ENCODE measurements at regions not wholly inside any gene's neighbourhood (a gene's known extent, or its start where the extent isn't known, plus 50 kb on each side); places are given as distances from the start of the nearest gene placed in this dataset.

DNA sequence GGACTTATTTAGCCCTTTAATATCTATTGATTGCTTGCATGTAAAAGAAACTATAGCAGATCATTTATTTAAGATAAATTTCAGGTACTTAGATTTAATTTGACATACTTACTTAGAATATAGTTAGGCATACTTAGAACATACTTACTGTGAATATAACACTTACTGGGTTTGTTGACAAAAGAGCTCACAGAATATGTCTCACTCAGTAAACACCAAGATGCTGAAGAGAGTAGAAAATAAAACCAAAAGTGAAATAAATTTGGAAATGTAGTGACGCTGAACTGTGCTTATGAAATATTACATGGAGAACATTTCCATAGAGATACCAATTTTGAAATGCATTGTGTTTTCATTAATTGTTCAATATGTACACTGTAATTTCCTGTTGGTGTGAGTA is 615.4 kb upstream of the MAN1A1 start:
- Histone ChIP-seq H3K27ac (ENCODE audit: low read depth in 2 of 2, low read length in 1 of 2) (no peak overlapping the region), H3F3A (replicated peaks; ENCODE audit: insufficient read depth) (no peaks in the 10 kb centered on the region), H3K9me2 (no peaks in the 10 kb centered on the region), H3K9ac (no peak overlapping the region), H3K4me3 (ENCODE audit: low read depth in 2 of 2, low read length in 1 of 2) (no peak overlapping the region), H3K4me1 (ENCODE audit: control insufficient read depth in 1 of 2, insufficient read depth in 2 of 2, low read depth in 1 of 2, low read length in 1 of 2) (peaks cover 0 to 1% of the 10 kb centered on the region in 2 experiments; a peak in 1 of 4 replicates), H2AFZ (ENCODE audit: low read depth) (no peak overlapping the region), H3K27me3 (ENCODE audit: insufficient read depth) (no peaks in the 10 kb centered on the region), H4K20me1 (ENCODE audit: insufficient read depth) (no peaks in the 10 kb centered on the region), H3K9me3 (no peaks in the 10 kb centered on the region), H3K79me2 (ENCODE audit: insufficient read depth) (no peaks in the 10 kb centered on the region), H3K36me3 (replicated peaks in 1 of 2; ENCODE audit: control insufficient read depth in 1 of 2, insufficient read depth in 2 of 2, low read length in 1 of 2) (no peaks in the 10 kb centered on the region), H3K4me2 (no peak overlapping the region)
- 54% methylated on average over 1 of the region's 1 CpG for WGBS (ENCODE audit: low lambda C conversion rate)
- CTCF ChIA-PET, result no interaction called here
- POLR2A ChIA-PET, result no interaction called here
- DNase-seq, result no peak
- TF ChIP-seq TAF1 (IDR thresholded peaks at IDR 0.05; ENCODE audit: borderline replicate concordance, low read depth, low read length), result no peak
- TF ChIP-seq TEAD4 (IDR thresholded peaks at IDR 0.05; ENCODE audit: borderline replicate concordance, insufficient read depth), result no peak
- TF ChIP-seq RFX5 (IDR thresholded peaks at IDR 0.05; ENCODE audit: low read length), result no peak
- TF ChIP-seq, protein P1, sequence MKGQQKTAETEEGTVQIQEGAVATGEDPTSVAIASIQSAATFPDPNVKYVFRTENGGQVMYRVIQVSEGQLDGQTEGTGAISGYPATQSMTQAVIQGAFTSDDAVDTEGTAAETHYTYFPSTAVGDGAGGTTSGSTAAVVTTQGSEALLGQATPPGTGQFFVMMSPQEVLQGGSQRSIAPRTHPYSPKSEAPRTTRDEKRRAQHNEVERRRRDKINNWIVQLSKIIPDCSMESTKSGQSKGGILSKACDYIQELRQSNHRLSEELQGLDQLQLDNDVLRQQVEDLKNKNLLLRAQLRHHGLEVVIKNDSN (IDR thresholded peaks at IDR 0.05; ENCODE audit: borderline replicate concordance, low read depth), result no peak
- no peak for TF ChIP-seq CHD2 (IDR thresholded peaks at IDR 0.05; ENCODE audit: low read length, partially characterized antibody)
- TF ChIP-seq YY1 (IDR thresholded peaks at IDR 0.05; ENCODE audit: low read depth), result no peak
- TF ChIP-seq, protein P2, sequence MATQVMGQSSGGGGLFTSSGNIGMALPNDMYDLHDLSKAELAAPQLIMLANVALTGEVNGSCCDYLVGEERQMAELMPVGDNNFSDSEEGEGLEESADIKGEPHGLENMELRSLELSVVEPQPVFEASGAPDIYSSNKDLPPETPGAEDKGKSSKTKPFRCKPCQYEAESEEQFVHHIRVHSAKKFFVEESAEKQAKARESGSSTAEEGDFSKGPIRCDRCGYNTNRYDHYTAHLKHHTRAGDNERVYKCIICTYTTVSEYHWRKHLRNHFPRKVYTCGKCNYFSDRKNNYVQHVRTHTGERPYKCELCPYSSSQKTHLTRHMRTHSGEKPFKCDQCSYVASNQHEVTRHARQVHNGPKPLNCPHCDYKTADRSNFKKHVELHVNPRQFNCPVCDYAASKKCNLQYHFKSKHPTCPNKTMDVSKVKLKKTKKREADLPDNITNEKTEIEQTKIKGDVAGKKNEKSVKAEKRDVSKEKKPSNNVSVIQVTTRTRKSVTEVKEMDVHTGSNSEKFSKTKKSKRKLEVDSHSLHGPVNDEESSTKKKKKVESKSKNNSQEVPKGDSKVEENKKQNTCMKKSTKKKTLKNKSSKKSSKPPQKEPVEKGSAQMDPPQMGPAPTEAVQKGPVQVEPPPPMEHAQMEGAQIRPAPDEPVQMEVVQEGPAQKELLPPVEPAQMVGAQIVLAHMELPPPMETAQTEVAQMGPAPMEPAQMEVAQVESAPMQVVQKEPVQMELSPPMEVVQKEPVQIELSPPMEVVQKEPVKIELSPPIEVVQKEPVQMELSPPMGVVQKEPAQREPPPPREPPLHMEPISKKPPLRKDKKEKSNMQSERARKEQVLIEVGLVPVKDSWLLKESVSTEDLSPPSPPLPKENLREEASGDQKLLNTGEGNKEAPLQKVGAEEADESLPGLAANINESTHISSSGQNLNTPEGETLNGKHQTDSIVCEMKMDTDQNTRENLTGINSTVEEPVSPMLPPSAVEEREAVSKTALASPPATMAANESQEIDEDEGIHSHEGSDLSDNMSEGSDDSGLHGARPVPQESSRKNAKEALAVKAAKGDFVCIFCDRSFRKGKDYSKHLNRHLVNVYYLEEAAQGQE (IDR thresholded peaks at IDR 0.05; ENCODE audit: low read depth, low read length), result no peak
- TF ChIP-seq TCF12 (IDR thresholded peaks at IDR 0.05), result no peak
- no peak for TF ChIP-seq RXRA (IDR thresholded peaks at IDR 0.05; ENCODE audit: borderline replicate concordance, low read depth)
- no peak for TF ChIP-seq RCOR1 (IDR thresholded peaks at IDR 0.05; ENCODE audit: low read length)
- no peak for TF ChIP-seq RAD21 (IDR thresholded peaks at IDR 0.05; ENCODE audit: low read length)
- TF ChIP-seq SIN3A (IDR thresholded peaks at IDR 0.05; ENCODE audit: borderline replicate concordance, low read depth, low read length), result no peak
- TF ChIP-seq, protein P3, sequence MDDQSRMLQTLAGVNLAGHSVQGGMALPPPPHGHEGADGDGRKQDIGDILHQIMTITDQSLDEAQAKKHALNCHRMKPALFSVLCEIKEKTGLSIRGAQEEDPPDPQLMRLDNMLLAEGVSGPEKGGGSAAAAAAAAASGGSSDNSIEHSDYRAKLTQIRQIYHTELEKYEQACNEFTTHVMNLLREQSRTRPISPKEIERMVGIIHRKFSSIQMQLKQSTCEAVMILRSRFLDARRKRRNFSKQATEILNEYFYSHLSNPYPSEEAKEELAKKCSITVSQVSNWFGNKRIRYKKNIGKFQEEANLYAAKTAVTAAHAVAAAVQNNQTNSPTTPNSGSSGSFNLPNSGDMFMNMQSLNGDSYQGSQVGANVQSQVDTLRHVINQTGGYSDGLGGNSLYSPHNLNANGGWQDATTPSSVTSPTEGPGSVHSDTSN (IDR thresholded peaks at IDR 0.05), result no peak
- TF ChIP-seq NFIC (IDR thresholded peaks at IDR 0.05; ENCODE audit: borderline replicate concordance), result no peak
- TF ChIP-seq GABPA (IDR thresholded peaks at IDR 0.05; ENCODE audit: low read depth), result no peak
- TF ChIP-seq, protein P4, sequence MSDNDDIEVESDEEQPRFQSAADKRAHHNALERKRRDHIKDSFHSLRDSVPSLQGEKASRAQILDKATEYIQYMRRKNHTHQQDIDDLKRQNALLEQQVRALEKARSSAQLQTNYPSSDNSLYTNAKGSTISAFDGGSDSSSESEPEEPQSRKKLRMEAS (IDR thresholded peaks at IDR 0.05; ENCODE audit: low read depth), result no peak
- TF ChIP-seq MEF2A (IDR thresholded peaks at IDR 0.05; ENCODE audit: borderline replicate concordance, low read depth), result no peak
- TF ChIP-seq NRF1 (IDR thresholded peaks at IDR 0.05; ENCODE audit: low read depth, low read length), result no peak
- TF ChIP-seq, protein P5, sequence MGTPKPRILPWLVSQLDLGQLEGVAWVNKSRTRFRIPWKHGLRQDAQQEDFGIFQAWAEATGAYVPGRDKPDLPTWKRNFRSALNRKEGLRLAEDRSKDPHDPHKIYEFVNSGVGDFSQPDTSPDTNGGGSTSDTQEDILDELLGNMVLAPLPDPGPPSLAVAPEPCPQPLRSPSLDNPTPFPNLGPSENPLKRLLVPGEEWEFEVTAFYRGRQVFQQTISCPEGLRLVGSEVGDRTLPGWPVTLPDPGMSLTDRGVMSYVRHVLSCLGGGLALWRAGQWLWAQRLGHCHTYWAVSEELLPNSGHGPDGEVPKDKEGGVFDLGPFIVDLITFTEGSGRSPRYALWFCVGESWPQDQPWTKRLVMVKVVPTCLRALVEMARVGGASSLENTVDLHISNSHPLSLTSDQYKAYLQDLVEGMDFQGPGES (IDR thresholded peaks at IDR 0.05; ENCODE audit: low read depth, low read length), result no peak
- TF ChIP-seq SMC3 (IDR thresholded peaks at IDR 0.05; ENCODE audit: low read depth, low read length), result no peak
